ENCODE measurements at regions not wholly inside any gene's neighbourhood (a gene's known extent, or its start where the extent isn't known, plus 50 kb on each side); places are given as distances from the start of the nearest gene placed in this dataset.

DNA sequence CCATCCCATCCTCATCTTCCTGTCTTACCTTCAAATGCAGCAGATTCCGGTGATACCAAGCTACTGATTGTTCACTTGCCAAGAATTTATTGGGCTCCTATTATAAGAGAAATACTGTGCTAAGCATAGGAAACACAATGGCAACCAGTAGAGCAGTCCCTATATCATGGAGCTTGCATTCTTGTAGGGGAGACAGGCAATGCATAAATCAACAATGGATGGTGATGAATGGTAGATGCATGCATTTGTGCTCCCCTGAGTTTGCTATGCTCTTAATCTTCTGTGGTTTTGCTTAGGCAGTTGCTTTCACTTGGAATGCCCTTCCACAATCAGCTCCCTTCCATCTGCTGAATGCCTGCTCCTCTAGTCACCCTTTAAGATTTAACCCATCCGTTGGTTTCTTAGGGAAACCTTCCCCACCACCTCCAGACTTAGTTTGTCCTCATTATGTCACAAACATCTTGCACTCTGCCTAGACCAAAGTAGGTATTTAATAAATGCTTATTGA lies 200.2 kb upstream of the TOX3 start:
- Mint-ChIP-seq H3K36me3 (ENCODE audit: low read depth) (no peaks in the 10 kb centered on the region), H3K27ac (no peak overlapping the region), H3K4me1 (no peaks in the 10 kb centered on the region), H3K9me3 (no peaks in the 10 kb centered on the region), H3K4me3 (no peak overlapping the region), H3K27me3 (ENCODE audit: low read depth) (peaks cover 6% of the 10 kb centered on the region)
- TF ChIP-seq, protein P1, sequence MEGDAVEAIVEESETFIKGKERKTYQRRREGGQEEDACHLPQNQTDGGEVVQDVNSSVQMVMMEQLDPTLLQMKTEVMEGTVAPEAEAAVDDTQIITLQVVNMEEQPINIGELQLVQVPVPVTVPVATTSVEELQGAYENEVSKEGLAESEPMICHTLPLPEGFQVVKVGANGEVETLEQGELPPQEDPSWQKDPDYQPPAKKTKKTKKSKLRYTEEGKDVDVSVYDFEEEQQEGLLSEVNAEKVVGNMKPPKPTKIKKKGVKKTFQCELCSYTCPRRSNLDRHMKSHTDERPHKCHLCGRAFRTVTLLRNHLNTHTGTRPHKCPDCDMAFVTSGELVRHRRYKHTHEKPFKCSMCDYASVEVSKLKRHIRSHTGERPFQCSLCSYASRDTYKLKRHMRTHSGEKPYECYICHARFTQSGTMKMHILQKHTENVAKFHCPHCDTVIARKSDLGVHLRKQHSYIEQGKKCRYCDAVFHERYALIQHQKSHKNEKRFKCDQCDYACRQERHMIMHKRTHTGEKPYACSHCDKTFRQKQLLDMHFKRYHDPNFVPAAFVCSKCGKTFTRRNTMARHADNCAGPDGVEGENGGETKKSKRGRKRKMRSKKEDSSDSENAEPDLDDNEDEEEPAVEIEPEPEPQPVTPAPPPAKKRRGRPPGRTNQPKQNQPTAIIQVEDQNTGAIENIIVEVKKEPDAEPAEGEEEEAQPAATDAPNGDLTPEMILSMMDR (IDR thresholded peaks at IDR 0.05; ENCODE audit: unreplicated experiment in 3 of 3) = no peak

DNA sequence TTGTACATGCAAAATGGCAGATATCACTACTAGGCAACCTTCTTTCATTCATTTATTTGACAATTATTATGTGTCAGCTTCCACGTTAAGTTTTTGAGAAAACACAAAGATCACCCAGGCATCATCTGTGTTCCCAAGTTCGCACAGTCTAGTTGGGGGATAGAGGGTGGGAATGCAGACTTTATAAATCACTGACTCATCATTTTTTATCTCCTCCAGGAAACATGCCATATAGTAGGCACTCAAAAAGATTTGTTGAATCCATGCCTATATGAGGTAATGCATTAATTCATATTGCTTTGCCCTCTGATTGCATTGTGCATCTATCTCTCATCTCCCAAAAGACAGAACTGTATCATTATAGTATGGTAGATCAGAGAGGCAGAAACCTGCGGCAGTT lies 196.8 kb upstream of the TOX3 start:
- H3K9me3 Mint-ChIP-seq = no peaks in the 10 kb centered on the region
- H3K36me3 Mint-ChIP-seq (ENCODE audit: low read depth) = no peaks in the 10 kb centered on the region
- TF ChIP-seq, protein P1 (IDR thresholded peaks at IDR 0.05; ENCODE audit: unreplicated experiment in 3 of 3) = no peak
- H3K27ac Mint-ChIP-seq = no peak overlapping the region
- H3K27me3 Mint-ChIP-seq (ENCODE audit: low read depth) = peaks cover 3% of the 10 kb centered on the region
- H3K4me3 Mint-ChIP-seq = no peak overlapping the region
- no peaks in the 10 kb centered on the region for H3K4me1 Mint-ChIP-seq

DNA sequence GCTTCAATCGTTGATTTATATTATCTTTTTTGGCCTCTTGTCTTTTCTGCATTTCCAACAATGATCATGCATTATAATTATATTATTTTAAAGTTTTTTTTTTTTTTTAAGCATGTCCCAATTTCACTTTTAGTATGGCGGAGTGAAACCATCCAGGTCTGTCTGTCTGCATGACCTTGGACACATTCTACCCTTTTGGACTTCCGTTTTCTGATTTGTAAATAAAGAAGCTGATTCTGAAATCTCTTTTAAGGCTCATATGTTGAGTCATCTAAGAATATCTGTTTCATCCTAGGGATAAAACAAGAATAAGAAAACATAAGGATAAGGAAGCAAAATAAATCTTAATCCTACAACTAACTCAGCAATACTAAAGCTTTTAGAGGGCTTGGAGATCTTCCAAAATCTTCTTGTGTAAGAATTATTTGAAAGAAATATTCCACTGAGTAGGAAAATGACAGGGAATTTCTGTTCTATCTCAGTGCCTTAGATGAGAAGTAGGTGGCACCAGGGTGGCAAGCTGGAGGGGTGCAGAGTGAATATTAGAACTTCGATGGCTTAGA lies 195.7 kb upstream of the TOX3 start:
- no peak overlapping the region for H3K4me3 Mint-ChIP-seq
- no peaks in the 10 kb centered on the region for H3K9me3 Mint-ChIP-seq
- no peaks in the 10 kb centered on the region for H3K4me1 Mint-ChIP-seq
- peaks cover 3% of the 10 kb centered on the region for H3K27me3 Mint-ChIP-seq (ENCODE audit: low read depth)
- TF ChIP-seq, protein P1 (IDR thresholded peaks at IDR 0.05; ENCODE audit: unreplicated experiment in 3 of 3) = no peak
- no peaks in the 10 kb centered on the region for H3K36me3 Mint-ChIP-seq (ENCODE audit: low read depth)
- H3K27ac Mint-ChIP-seq = no peak overlapping the region

DNA sequence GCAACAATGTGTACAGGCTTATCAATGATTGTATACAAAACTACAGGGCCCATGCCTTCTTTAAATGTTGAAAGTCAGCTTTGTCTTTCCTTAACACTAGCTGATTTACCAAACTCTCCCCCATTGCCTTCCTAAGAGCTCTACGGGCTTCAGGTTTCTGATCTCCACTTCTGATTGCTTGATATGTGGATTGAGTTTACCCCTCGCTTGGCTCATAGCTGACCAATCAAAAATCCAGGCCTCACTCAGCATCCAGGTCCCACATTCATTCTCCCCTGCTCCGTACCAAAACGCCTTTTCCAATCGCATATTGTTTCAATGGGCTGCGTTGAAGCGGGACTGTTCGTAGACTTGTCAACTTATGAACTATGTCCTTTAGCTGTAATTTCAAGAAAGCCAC lies 195.1 kb upstream of the TOX3 start:
- Mint-ChIP-seq H3K9me3 (no peaks in the 10 kb centered on the region), H3K4me3 (no peak overlapping the region), H3K27me3 (ENCODE audit: low read depth) (no peaks in the 10 kb centered on the region), H3K27ac (no peak overlapping the region), H3K4me1 (no peaks in the 10 kb centered on the region), H3K36me3 (ENCODE audit: low read depth) (no peaks in the 10 kb centered on the region)
- TF ChIP-seq, protein P1 (IDR thresholded peaks at IDR 0.05; ENCODE audit: unreplicated experiment in 3 of 3) = no peak

DNA sequence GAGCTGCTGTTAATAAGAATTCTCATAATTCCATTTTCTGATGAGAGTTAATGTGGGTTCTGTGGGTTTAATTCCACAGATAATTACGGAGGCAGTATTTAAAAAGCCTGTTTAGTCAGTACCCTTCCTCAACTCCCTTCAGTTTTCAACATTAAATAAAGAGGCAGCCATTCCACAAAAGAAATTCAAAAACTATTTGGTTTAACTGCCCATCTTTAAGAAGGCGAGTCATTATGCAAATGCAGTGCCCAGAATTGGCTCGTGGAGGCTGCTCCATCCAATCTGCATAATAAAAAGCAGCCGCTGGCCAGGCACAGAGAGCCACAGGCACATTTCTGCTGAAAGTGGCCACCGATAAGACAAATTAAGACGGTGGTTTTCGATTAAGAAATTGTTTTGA lies 194.4 kb upstream of the TOX3 start:
- Mint-ChIP-seq H3K27me3 (ENCODE audit: low read depth) (no peaks in the 10 kb centered on the region), H3K9me3 (no peaks in the 10 kb centered on the region), H3K27ac (no peak overlapping the region), H3K4me3 (no peak overlapping the region), H3K4me1 (no peaks in the 10 kb centered on the region), H3K36me3 (ENCODE audit: low read depth) (no peaks in the 10 kb centered on the region)
- TF ChIP-seq, protein P1 (IDR thresholded peaks at IDR 0.05; ENCODE audit: unreplicated experiment in 3 of 3) = no peak

DNA sequence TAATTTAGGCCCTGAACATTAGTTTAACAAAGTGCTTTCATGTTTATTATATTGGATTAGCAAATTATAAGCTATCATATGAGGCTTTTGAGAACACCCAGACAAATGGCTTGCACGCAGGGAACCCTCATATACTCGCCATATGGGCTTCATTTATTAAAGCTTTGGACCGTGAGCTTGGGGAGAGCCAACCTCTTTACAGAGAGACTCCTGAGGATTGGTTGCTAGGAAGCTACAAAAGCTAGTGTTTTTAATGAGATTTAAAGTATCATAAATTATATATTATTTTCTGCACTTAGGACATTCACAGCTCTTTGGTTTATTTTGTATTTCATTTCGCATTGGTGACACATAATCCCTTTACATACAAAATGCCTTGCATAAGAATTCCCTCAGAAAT lies 193.8 kb upstream of the TOX3 start:
- Mint-ChIP-seq H3K27me3 (ENCODE audit: low read depth) (peaks cover under 1% of the 10 kb centered on the region), H3K36me3 (ENCODE audit: low read depth) (no peaks in the 10 kb centered on the region), H3K4me3 (no peak overlapping the region), H3K27ac (no peak overlapping the region), H3K9me3 (no peaks in the 10 kb centered on the region), H3K4me1 (no peaks in the 10 kb centered on the region)
- TF ChIP-seq, protein P1 (IDR thresholded peaks at IDR 0.05; ENCODE audit: unreplicated experiment in 3 of 3) = no peak

Data from nephron (organoid).